ENCODE measurements at regions not wholly inside any gene's neighbourhood (a gene's known extent, or its start where the extent isn't known, plus 50 kb on each side); places are given as distances from the start of the nearest gene placed in this dataset.

DNA sequence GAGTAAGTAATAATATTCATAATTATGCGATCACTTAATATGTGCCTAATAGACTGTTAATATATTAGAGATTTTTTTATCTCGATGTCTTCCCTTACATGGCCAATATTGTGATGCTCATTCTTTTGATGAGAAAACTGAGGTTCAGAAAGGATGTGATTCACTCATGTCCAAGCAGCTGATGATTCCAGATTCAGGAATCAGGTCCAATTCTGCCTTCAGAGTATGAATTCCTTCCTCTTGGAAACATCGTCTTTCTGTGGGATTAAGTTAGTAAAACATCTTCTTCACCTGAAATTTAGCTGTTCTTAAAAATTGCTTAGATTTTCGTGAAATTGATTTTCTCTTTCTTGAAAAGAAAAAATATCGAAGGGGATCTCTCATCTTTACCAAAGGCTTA is 242.5 kb upstream of the RFX3 start:
- no peak for TF ChIP-seq EZH2phosphoT487 (IDR thresholded peaks at IDR 0.05; ENCODE audit: low read depth)
- TF ChIP-seq, protein P1, sequence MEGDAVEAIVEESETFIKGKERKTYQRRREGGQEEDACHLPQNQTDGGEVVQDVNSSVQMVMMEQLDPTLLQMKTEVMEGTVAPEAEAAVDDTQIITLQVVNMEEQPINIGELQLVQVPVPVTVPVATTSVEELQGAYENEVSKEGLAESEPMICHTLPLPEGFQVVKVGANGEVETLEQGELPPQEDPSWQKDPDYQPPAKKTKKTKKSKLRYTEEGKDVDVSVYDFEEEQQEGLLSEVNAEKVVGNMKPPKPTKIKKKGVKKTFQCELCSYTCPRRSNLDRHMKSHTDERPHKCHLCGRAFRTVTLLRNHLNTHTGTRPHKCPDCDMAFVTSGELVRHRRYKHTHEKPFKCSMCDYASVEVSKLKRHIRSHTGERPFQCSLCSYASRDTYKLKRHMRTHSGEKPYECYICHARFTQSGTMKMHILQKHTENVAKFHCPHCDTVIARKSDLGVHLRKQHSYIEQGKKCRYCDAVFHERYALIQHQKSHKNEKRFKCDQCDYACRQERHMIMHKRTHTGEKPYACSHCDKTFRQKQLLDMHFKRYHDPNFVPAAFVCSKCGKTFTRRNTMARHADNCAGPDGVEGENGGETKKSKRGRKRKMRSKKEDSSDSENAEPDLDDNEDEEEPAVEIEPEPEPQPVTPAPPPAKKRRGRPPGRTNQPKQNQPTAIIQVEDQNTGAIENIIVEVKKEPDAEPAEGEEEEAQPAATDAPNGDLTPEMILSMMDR (IDR thresholded peaks at IDR 0.05; ENCODE audit: low read depth, low read length) = no peak
